ENCODE measurements at regions not wholly inside any gene's neighbourhood (a gene's known extent, or its start where the extent isn't known, plus 50 kb on each side); places are given as distances from the start of the nearest gene placed in this dataset.
A peak's percentile ranks its signal among the peaks of the same experiment; 100 is the strongest.

- no peak for TF ChIP-seq CTCF (IDR thresholded peaks at IDR 0.05; ENCODE audit: insufficient read depth, low read length, poor library complexity, severe bottlenecking)
- H3K4me3 ChIP-seq (replicated peaks; ENCODE audit: low read depth, low read length), result no peak overlapping the region
- DNase-seq (ENCODE audit: extremely low read depth, insufficient read length), result no peak
- H3K36me3 ChIP-seq (ENCODE audit: control insufficient read depth, insufficient read depth, low read length), result no peaks in the 10 kb centered on the region
- H3K27me3 ChIP-seq (replicated peaks; ENCODE audit: control insufficient read depth, insufficient read depth, low read length), result no peaks in the 10 kb centered on the region
Measured at GRCh38 chr4:31204874-31205273, 484.7 kb downstream of the PCDH7 start.

- TF ChIP-seq CTCF (IDR thresholded peaks at IDR 0.05; ENCODE audit: insufficient read depth, low read length, poor library complexity, severe bottlenecking), result no peak
- no peak for DNase-seq (ENCODE audit: extremely low read depth, insufficient read length)
- no peak overlapping the region for H3K4me3 ChIP-seq (replicated peaks; ENCODE audit: low read depth, low read length)
- H3K27me3 ChIP-seq (replicated peaks; ENCODE audit: control insufficient read depth, insufficient read depth, low read length), result no peaks in the 10 kb centered on the region
- H3K36me3 ChIP-seq (ENCODE audit: control insufficient read depth, insufficient read depth, low read length), result no peaks in the 10 kb centered on the region
Measured at GRCh38 chr4:31220921-31221320, 500.8 kb downstream of the PCDH7 start.

GRCh38 chr4:31228068-31228467 lies 507.9 kb downstream of the PCDH7 start:
- TF ChIP-seq CTCF (IDR thresholded peaks at IDR 0.05; ENCODE audit: insufficient read depth, low read length, poor library complexity, severe bottlenecking), result no peak
- Histone ChIP-seq H3K4me3 (replicated peaks; ENCODE audit: low read depth, low read length) (no peak overlapping the region), H3K36me3 (ENCODE audit: control insufficient read depth, insufficient read depth, low read length) (no peaks in the 10 kb centered on the region), H3K27me3 (replicated peaks; ENCODE audit: control insufficient read depth, insufficient read depth, low read length) (no peaks in the 10 kb centered on the region)
- no peak for DNase-seq (ENCODE audit: extremely low read depth, insufficient read length)

GRCh38 chr4:31230594-31230993 lies 510.4 kb downstream of the PCDH7 start:
- Histone ChIP-seq H3K36me3 (ENCODE audit: control insufficient read depth, insufficient read depth, low read length) (no peaks in the 10 kb centered on the region), H3K4me3 (replicated peaks; ENCODE audit: low read depth, low read length) (no peak overlapping the region), H3K27me3 (replicated peaks; ENCODE audit: control insufficient read depth, insufficient read depth, low read length) (no peaks in the 10 kb centered on the region)
- no peak for TF ChIP-seq CTCF (IDR thresholded peaks at IDR 0.05; ENCODE audit: insufficient read depth, low read length, poor library complexity, severe bottlenecking)
- DNase-seq (ENCODE audit: extremely low read depth, insufficient read length), result no peak

GRCh38 chr4:31234494-31234893 lies 514.3 kb downstream of the PCDH7 start:
- H3K36me3 ChIP-seq (ENCODE audit: control insufficient read depth, insufficient read depth, low read length), result no peaks in the 10 kb centered on the region
- TF ChIP-seq CTCF (IDR thresholded peaks at IDR 0.05; ENCODE audit: insufficient read depth, low read length, poor library complexity, severe bottlenecking), result no peak
- no peaks in the 10 kb centered on the region for H3K27me3 ChIP-seq (replicated peaks; ENCODE audit: control insufficient read depth, insufficient read depth, low read length)
- H3K4me3 ChIP-seq (replicated peaks; ENCODE audit: low read depth, low read length), result no peak overlapping the region
- DNase-seq (ENCODE audit: extremely low read depth, insufficient read length), result peak; percentile 9

DNA sequence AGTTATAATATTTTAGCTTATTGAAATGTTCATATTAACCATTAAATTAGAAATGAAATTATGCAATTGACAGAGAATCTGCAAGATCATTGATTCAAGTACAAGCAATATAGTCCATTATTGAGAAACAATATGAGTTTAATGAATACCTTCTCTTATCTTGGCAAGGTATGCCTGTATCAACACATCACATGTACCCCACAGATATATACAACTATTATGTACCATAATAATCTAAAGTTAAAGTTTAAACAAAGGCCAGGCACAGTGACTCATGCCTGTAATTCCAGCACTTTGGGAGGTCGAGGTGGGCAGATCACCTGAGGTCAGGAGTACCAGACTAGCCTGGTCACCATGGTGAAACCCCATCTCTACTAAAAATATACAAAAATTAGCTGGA lies 514.7 kb downstream of the PCDH7 start:
- no peak for TF ChIP-seq CTCF (IDR thresholded peaks at IDR 0.05; ENCODE audit: insufficient read depth, low read length, poor library complexity, severe bottlenecking)
- H3K27me3 ChIP-seq (replicated peaks; ENCODE audit: control insufficient read depth, insufficient read depth, low read length), result no peaks in the 10 kb centered on the region
- no peak overlapping the region for H3K4me3 ChIP-seq (replicated peaks; ENCODE audit: low read depth, low read length)
- no peak for DNase-seq (ENCODE audit: extremely low read depth, insufficient read length)
- H3K36me3 ChIP-seq (ENCODE audit: control insufficient read depth, insufficient read depth, low read length), result no peaks in the 10 kb centered on the region
